AG09309 (cell line): ENCODE measurements at regions not wholly inside any gene's neighbourhood (a gene's known extent, or its start where the extent isn't known, plus 50 kb on each side); places are given as distances from the start of the nearest gene placed in this dataset.

Experiments used
- DNase-seq: peaks from one replicate; pipeline ENCODE4 v3.0.0-alpha.2; 2010; ENCODE audit warnings: low read depth
- H3K4me3 ChIP-seq: 2 replicates; pipeline ENCODE4 v1.5.1; 2011; ENCODE audit warnings: mild to moderate bottlenecking, low read depth, low read length, moderate library complexity; ENCODE audit not compliant: control insufficient read depth
- TF ChIP-seq, protein P1 (sequence below): IDR thresholded peaks from 2 replicates; pipeline ENCODE4 v1.5.1; 2011; ENCODE audit warnings: mild to moderate bottlenecking, low read depth, low read length, inconsistent platforms; ENCODE audit not compliant: insufficient read depth, control insufficient read depth; ENCODE audit errors: missing control alignments

DNA sequence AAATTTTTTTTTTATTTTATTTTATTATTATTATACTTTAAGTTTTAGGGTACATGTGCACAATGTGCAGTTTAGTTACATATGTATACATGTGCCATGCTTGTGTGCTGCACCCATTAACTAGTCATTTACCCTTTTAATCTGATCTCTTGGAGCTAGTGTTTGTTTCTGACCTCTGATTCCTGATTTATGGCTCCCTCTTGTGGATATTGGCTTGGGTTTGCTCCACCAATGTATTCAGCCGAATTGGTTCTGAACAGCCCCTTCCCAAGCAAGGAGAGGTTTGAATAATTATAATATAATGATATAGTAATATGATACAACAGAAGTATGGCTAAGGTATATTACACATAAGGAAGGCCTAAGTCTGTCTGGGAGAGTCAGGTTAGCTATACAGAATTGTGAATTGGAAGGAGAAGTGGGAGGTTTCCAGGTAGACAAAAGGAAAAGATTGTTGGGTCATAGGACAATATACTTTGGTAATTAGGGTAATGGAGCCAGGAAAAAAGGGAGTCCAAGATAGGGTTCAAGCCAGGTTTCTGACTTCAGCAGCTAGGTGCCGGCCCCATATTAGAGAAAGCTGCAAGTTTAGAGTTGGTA lies 53.1 kb upstream of the HMCN1 start:
- no peak overlapping the region for H3K4me3 ChIP-seq
- TF ChIP-seq, protein P1, sequence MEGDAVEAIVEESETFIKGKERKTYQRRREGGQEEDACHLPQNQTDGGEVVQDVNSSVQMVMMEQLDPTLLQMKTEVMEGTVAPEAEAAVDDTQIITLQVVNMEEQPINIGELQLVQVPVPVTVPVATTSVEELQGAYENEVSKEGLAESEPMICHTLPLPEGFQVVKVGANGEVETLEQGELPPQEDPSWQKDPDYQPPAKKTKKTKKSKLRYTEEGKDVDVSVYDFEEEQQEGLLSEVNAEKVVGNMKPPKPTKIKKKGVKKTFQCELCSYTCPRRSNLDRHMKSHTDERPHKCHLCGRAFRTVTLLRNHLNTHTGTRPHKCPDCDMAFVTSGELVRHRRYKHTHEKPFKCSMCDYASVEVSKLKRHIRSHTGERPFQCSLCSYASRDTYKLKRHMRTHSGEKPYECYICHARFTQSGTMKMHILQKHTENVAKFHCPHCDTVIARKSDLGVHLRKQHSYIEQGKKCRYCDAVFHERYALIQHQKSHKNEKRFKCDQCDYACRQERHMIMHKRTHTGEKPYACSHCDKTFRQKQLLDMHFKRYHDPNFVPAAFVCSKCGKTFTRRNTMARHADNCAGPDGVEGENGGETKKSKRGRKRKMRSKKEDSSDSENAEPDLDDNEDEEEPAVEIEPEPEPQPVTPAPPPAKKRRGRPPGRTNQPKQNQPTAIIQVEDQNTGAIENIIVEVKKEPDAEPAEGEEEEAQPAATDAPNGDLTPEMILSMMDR = peak; percentile 71
- no peak for DNase-seq

DNA sequence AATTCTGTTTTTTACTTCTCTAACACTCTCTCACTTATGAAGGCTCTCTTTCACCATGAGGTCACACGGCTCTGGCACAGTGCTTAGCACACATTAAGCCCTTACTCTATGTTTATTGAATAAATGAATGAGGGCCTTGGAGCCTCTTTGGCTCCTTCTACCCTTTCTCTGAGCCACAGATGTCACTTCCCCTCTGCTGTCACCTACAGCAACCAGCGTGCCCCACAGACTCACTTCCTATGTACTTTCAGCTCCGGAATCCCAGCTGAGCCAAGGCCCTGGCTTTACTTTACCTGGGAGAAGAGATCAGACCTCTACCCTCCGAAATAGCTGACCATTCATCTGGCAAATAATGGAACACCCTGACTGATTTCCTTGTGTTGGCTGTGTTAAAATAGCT lies 53.7 kb upstream of the HMCN1 start:
- TF ChIP-seq, protein P1 = no peak
- DNase-seq = no peak
- no peak overlapping the region for H3K4me3 ChIP-seq

DNA sequence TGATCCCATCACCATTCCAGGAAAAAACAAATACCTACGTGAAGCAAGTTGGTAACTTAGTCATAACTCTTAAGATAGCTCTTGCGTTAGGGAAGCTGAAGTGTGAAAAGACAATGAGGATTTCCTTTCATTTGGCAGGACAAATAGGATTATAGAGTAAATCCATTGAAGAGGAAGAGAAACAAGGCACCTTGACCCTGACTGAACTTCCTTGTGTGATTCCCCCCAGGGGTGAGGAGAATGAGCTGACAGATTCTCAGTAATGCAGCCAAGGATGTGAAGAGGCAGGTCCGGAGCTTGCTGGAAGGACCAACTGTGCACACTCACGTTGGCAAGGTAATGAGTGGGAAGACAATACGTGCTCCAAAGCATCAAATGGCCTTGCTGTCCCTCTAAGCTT lies 55.0 kb upstream of the HMCN1 start:
- H3K4me3 ChIP-seq = no peak overlapping the region
- TF ChIP-seq, protein P1 = no peak
- no peak for DNase-seq

DNA sequence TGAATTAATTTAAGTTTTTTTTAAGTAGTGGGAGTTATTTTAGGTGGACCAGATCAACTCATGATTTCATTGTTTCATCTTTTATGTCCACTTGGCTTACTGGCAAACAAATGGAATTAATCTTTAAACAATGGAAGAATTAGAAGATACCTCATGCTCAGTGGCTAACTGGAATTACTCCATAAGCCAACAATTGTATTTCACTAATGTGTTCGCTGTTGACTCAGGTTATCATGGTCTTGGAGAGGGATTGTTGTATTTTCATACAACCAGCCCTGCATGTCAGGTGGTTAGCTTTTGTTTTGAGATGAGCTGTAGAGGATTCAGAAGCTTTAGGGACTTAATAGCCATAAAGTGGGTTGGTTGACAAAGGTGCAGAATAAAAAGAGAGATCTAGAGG lies 57.2 kb upstream of the HMCN1 start:
- TF ChIP-seq, protein P1 = no peak
- DNase-seq = no peak
- H3K4me3 ChIP-seq = no peak overlapping the region

DNA sequence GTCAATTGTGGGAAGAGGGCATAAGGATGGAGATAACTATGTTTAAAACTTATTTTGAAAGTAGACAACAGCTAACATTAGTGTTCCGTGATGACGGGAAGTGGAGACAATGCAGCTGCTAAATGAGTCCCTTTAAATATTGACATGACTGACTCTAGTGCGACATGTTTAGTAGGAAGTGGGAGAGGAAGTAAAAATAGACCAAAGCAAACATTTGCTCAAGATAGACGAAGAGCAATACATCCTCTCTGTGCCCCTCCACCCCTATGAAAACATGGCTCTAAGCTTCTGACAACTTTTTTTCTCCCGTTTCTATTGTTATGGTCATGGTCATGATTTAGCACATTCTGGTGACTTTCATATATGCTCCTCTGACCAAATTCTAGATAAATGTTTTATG lies 60.0 kb upstream of the HMCN1 start:
- TF ChIP-seq, protein P1 = no peak
- no peak overlapping the region for H3K4me3 ChIP-seq
- DNase-seq = no peak

DNA sequence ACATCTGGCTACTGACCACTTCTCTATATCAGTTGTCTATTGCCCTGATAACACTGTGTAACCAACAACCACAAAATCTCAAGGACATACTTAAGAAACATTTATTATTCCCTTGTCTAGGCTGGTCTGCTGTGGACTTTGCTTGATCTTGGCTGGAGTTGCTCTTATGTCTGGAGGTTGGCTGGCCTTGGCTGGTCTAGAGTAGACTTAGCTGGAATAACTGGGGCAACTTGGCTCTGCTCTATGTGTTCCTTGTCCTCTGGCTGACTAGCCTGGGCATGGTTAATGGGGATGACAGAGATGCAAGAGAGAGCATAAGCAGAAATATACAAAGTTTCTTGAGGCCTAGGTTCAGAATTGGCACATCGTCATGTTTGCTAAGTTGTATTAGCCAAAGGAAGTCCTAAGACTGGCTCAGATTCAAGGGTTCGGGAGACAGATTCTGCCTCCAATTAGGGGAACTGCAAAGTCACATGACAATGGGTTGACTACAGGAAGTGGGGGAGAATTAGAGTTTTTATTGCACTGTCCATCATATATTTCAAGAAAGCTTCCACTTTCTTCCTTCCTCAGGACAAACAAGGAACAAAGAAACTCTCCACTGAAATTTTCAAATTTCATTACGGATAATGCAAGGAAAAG lies 61.4 kb upstream of the HMCN1 start:
- DNase-seq = no peak
- no peak overlapping the region for H3K4me3 ChIP-seq
- TF ChIP-seq, protein P1 = no peak

DNA sequence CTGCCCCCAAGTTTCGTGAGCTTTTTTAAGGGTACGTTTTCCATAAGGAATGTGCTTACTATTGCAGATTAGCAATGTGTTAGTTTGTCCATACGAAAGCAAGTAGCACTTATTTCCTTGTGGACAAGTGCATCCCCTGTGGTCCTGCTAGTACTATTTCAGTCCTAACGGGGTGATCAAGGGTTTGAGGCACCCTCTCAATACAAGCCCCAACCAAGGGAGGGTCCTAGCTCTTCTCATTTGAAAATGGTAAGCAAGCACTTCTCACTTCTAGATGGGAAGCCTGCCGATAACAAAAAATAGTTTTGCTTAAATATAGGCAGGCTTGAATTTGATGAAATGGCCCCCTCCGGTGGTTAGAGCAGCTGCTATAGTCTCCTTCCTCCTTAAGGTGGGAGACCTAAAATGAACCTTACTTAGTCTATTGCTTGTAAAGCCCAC lies 64.0 kb upstream of the HMCN1 start:
- H3K4me3 ChIP-seq = no peak overlapping the region
- no peak for DNase-seq
- TF ChIP-seq, protein P1 = peak; percentile 80
